Activated T-helper 1 cell treated with anti-CD3 and anti-CD28 coated beads, Interleukin-12 subunit alpha, Interleukin-12 subunit beta, Interleukin-2, Interleukin-4 antibody, amounts not matched to agents 30 ng/mL and 10 ng/mL and 1 ng/mL, durations not matched to agents 14 hours and 24 hours and 36 hours (primary cell): ENCODE measurements at regions not wholly inside any gene's neighbourhood (a gene's known extent, or its start where the extent isn't known, plus 50 kb on each side); places are given as distances from the start of the nearest gene placed in this dataset.

Experiments
- DNase-seq: peaks from one replicate; pipeline ENCODE4 v3.0.0; 2021; ENCODE audit warnings: low spot score
- H3K27ac Mint-ChIP-seq: one replicate; pipeline ENCODE4 v1.8.0; 2021; ENCODE audit warnings: mild to moderate bottlenecking, mixed read lengths
- H3K27me3 Mint-ChIP-seq: one replicate; pipeline ENCODE4 v1.8.0; 2022; ENCODE audit warnings: mild to moderate bottlenecking, moderate library complexity, mixed read lengths; ENCODE audit not compliant: insufficient read depth
- H3K36me3 Mint-ChIP-seq: one replicate; pipeline ENCODE4 v1.8.0; 2021; ENCODE audit warnings: low read depth, mixed read lengths
- H3K4me1 Mint-ChIP-seq: one replicate; pipeline ENCODE4 v1.8.0; 2021; ENCODE audit warnings: low read depth, mixed read lengths
- H3K4me3 Mint-ChIP-seq: one replicate; pipeline ENCODE4 v1.8.0; 2021; ENCODE audit warnings: mild to moderate bottlenecking, moderate library complexity, mixed read lengths
- H3K9me3 Mint-ChIP-seq: one replicate; pipeline ENCODE4 v1.8.0; 2021; ENCODE audit warnings: mixed read lengths
- intact Hi-C: fragments of 100-400 bp; cut with micrococcal nuclease; formaldehyde crosslinking; loops from one replicate; pipeline ENCODE4 v1.15.1; 2024

DNA sequence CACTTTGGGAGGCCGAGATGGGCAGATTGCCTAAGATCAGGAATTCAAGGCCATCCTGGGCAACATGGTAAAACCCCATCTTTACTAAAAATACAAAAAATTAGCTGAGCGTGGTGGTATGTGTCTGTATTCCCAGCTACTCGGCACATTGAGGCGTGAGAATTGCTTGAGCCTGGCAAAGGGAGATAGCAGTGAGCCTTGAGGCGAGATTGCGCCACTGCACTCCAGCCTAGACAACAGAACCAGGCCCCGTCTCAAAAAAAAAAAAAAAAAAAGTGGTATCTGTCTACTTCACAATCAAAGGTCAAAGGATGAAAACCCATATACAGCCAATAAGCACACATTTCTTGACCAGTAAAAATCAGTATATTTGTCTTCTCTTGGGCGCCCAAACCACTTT, 728.5 kb upstream of the ADAMTS16 start:
- Mint-ChIP-seq H3K9me3 (peaks cover 21% of the 10 kb centered on the region), H3K27ac (no peak overlapping the region), H3K36me3 (no peaks in the 10 kb centered on the region), H3K4me1 (no peaks in the 10 kb centered on the region), H3K27me3 (no peaks in the 10 kb centered on the region), H3K4me3 (no peak overlapping the region)
- DNase-seq = no peak
- intact Hi-C loops = no loop called here

DNA sequence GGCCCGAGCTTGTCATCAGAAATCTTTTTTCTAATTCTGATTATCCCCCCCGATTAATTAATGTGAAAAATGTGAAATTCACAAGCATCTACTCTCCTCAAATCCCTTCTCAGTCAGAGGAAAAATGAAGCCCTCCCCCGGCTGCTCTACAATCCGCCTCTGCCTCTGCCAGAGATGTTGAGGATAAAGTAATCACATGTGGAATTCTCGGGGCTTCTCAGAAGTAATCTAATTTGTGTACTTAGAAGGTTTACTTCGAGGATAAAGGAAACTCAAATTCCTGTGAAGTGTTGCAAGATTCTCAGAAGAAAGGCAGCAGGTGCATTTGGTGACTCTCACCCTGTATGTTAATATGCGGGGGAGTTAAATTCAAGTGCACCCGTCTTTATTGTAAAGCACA, 726.1 kb upstream of the ADAMTS16 start:
- H3K4me1 Mint-ChIP-seq = no peaks in the 10 kb centered on the region
- no peak overlapping the region for H3K27ac Mint-ChIP-seq
- H3K4me3 Mint-ChIP-seq = no peak overlapping the region
- intact Hi-C loops = no loop called here
- no peaks in the 10 kb centered on the region for H3K27me3 Mint-ChIP-seq
- no peaks in the 10 kb centered on the region for H3K36me3 Mint-ChIP-seq
- DNase-seq = no peak
- peaks cover 25% of the 10 kb centered on the region for H3K9me3 Mint-ChIP-seq

DNA sequence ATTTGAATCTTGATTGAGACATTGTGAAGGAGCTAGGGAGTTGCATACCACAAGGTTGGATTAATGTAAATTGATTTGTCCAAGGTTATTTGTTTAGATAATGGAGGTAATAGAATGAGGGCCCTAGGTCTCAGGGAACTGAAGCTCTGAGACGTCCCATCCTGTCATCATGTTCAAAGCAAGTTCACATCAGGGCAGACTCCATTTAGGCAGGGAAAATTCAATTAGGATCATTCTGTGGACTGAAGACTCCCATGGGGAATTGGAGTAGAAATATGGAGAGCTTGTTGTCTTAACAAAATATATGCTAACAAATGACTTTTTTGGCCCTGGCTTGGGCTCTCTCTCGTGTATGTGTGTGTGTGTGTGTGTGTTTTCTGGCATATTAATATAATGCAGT, 722.0 kb upstream of the ADAMTS16 start:
- DNase-seq = no peak
- no peak overlapping the region for H3K27ac Mint-ChIP-seq
- intact Hi-C loops = no loop called here
- H3K4me1 Mint-ChIP-seq = no peaks in the 10 kb centered on the region
- H3K36me3 Mint-ChIP-seq = no peaks in the 10 kb centered on the region
- peaks cover 23% of the 10 kb centered on the region for H3K9me3 Mint-ChIP-seq
- no peaks in the 10 kb centered on the region for H3K27me3 Mint-ChIP-seq
- no peak overlapping the region for H3K4me3 Mint-ChIP-seq

DNA sequence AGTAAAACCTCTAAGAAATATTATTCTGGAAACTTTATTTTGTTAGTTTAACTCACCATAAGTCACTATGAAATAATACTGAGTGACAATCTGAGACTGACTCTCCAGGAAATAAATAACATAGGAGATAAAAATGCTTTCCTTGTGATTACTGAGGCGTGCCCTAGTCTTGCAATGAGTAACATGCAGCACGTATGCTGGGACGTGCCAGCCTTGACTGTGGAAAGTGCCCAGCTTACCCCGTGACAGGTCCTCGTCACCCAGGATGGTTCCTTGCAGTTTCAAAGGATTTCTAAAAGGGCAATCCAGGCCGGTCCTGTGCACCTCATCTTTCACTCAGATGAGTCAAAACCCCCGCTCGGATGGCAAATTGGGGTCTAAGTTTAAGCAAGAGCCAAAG, 720.8 kb upstream of the ADAMTS16 start:
- H3K4me1 Mint-ChIP-seq = no peaks in the 10 kb centered on the region
- H3K4me3 Mint-ChIP-seq = no peak overlapping the region
- H3K9me3 Mint-ChIP-seq = peaks cover 18% of the 10 kb centered on the region
- intact Hi-C loops = no loop called here
- no peaks in the 10 kb centered on the region for H3K27me3 Mint-ChIP-seq
- H3K27ac Mint-ChIP-seq = no peak overlapping the region
- H3K36me3 Mint-ChIP-seq = no peaks in the 10 kb centered on the region
- DNase-seq = no peak

DNA sequence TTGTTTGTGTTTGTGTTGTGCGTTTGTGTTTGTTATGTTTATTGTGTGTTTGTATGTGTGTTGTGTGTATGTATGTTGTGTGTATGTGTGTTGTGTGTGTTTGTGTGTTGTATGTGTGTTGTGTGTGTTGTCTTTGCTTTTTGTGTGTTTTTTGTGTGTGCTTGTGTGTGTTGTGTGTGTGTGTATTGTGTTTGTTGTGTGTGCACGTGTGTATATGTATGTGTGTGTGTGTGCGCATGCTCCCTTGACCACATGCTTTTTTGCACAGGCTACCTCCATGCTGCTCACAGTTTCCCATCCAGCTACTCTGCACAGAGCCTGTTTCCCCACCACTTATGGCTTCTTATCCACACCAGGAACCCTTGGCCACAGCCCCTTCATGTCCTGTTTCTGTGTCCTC, 720.0 kb upstream of the ADAMTS16 start:
- no peak overlapping the region for H3K27ac Mint-ChIP-seq
- H3K9me3 Mint-ChIP-seq = peaks cover 14% of the 10 kb centered on the region
- intact Hi-C loops = no loop called here
- H3K4me3 Mint-ChIP-seq = no peak overlapping the region
- no peak for DNase-seq
- H3K4me1 Mint-ChIP-seq = no peaks in the 10 kb centered on the region
- no peaks in the 10 kb centered on the region for H3K36me3 Mint-ChIP-seq
- H3K27me3 Mint-ChIP-seq = no peaks in the 10 kb centered on the region

DNA sequence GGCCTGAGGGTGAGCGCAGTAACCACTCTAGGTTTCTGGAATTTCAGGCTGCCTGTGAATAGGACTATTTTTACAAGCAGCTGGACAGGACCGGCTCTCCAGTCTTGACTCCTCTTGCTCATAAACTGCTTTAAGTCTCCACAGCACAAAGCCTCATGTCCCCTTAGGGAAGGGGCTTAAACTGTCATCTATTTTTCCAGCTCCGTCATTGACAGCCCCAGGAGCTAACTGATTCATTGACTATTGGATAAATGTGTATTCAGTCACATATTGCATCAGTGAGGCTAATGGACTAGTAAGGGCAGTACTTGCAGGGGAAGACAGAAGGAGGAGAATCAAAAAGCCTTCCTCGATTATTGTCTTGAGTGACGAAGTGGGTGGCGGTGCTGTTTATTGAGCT, 719.4 kb upstream of the ADAMTS16 start:
- Mint-ChIP-seq H3K9me3 (peaks cover 9% of the 10 kb centered on the region), H3K36me3 (no peaks in the 10 kb centered on the region), H3K27ac (no peak overlapping the region), H3K27me3 (no peaks in the 10 kb centered on the region), H3K4me1 (no peaks in the 10 kb centered on the region), H3K4me3 (no peak overlapping the region)
- intact Hi-C loops = no loop called here
- no peak for DNase-seq

DNA sequence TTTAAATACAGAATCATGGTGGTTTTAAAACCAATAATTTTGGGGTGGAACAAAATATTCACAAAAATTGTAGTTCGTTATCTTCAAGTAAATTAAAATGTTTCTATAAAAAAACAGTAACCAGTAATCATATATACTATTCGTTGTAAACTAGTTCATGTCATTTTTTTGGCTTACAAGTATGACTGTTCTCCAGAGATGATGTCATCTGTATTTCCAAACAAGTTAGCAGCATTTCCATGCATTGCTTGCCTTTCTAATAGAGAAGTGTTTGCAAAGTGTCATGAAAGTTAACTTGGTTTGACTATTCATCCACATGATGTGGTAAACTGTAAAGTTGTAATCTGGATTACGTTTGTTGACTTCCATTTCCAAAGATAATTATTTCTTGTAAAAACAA, 717.9 kb upstream of the ADAMTS16 start:
- Mint-ChIP-seq H3K4me1 (no peaks in the 10 kb centered on the region), H3K36me3 (no peaks in the 10 kb centered on the region), H3K9me3 (peaks cover 12% of the 10 kb centered on the region), H3K27me3 (no peaks in the 10 kb centered on the region), H3K27ac (no peak overlapping the region), H3K4me3 (no peak overlapping the region)
- DNase-seq = no peak
- intact Hi-C loops = no loop called here

DNA sequence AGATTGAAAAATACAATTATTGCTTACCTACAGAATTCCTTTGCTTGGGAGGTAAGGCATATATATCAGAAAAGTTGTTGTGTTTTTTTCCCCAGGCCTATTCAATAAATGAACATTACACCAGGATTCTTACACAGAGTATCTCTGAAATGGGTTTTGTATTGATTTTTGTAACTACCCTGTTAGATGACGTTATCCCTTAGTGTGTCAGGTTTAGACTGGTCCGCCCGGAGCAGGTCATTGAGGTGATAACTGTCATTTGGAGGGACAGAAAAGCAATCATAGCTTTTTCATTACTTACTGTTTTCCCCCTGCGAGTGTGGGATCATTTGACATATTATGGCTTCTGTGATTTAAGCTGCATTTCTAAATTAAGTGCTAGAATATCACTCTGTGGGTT, 715.2 kb upstream of the ADAMTS16 start:
- intact Hi-C loops = no loop called here
- H3K36me3 Mint-ChIP-seq = no peaks in the 10 kb centered on the region
- H3K27ac Mint-ChIP-seq = no peak overlapping the region
- peaks cover 8% of the 10 kb centered on the region for H3K9me3 Mint-ChIP-seq
- no peaks in the 10 kb centered on the region for H3K27me3 Mint-ChIP-seq
- H3K4me1 Mint-ChIP-seq = no peaks in the 10 kb centered on the region
- no peak for DNase-seq
- no peak overlapping the region for H3K4me3 Mint-ChIP-seq

DNA sequence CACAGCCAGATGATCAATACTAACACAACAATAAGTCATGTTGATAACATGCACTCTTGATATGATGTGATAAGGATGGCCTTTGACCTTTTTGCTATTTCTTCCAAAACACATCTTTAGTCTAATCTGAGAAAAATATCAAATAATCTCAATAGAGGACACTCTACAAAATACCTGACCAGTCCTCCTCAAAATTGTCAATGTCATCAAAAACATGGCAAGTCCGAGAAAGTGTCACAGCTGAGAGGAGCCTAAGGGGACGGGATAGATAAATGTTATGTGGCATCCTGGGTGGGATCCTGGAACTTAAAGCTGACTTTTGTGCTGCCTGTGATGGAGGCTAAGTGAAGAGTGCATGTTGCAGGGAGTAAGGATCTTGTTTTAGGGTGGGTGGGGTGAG, 699.6 kb upstream of the ADAMTS16 start:
- no peak overlapping the region for H3K4me3 Mint-ChIP-seq
- no peak for DNase-seq
- H3K36me3 Mint-ChIP-seq = no peaks in the 10 kb centered on the region
- no peak overlapping the region for H3K27ac Mint-ChIP-seq
- intact Hi-C loops = no loop called here
- H3K27me3 Mint-ChIP-seq = no peaks in the 10 kb centered on the region
- H3K4me1 Mint-ChIP-seq = no peaks in the 10 kb centered on the region
- peaks cover 19% of the 10 kb centered on the region for H3K9me3 Mint-ChIP-seq

DNA sequence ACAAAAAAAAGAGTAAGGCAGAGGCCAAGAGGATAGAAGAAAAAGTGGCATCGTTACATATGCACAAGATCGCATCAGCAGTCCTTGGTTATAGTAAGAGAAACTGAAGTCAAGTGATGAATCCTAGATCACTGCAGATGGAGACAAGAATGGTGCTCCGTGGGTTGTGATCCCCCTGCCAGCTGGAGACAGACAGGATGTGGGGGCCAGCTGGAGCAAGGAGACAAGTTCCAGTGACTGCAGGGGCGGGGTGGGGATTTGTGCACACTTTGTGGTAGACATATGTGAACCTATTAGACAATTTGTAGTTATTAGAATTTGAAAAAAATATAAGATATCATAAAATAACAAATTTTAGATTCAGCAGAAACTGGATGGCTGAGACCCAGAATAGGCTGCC, 697.9 kb upstream of the ADAMTS16 start:
- H3K36me3 Mint-ChIP-seq = no peaks in the 10 kb centered on the region
- intact Hi-C loops = no loop called here
- no peak for DNase-seq
- H3K27ac Mint-ChIP-seq = no peak overlapping the region
- no peak overlapping the region for H3K4me3 Mint-ChIP-seq
- peaks cover 27% of the 10 kb centered on the region for H3K9me3 Mint-ChIP-seq
- no peaks in the 10 kb centered on the region for H3K27me3 Mint-ChIP-seq
- H3K4me1 Mint-ChIP-seq = no peaks in the 10 kb centered on the region

DNA sequence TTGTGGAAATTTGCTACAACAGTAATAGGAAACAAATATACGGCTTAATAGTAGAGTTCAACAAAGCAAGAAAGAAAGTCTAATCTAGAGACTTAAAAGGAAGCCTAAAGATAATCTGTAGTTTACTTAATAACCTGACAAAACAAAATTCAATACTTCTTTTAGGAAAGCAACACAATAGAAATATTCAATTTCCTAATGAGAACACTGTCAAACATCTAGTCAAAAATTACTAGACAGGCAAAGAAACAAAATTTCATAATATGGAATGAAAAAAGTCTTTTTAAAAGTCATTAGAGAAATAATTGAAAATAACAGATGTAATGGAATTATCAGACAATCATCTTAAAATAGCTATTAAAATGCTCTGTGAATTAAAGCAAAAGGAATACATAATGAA, 692.5 kb upstream of the ADAMTS16 start:
- peaks cover 18% of the 10 kb centered on the region for H3K9me3 Mint-ChIP-seq
- H3K27ac Mint-ChIP-seq = no peak overlapping the region
- no peaks in the 10 kb centered on the region for H3K36me3 Mint-ChIP-seq
- no peak overlapping the region for H3K4me3 Mint-ChIP-seq
- H3K4me1 Mint-ChIP-seq = no peaks in the 10 kb centered on the region
- DNase-seq = no peak
- no peaks in the 10 kb centered on the region for H3K27me3 Mint-ChIP-seq
- intact Hi-C loops = no loop called here

DNA sequence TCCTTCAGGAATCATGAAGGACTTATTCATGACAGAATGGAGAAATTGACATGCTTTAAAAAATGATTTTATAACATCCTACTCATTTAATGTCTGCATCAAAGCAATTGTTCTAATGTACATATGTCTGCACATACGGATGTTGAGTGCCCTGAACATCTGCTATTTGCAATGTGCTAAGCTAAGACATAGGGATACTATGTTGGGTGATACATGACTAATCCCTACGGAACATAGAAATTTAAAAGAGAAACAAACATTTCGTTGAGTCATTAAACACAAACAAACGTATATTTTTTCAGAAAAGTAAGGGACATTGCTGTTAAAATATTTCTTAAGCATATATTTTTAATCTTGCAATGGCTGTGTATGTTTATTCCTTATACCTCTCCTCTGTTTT, 686.5 kb upstream of the ADAMTS16 start:
- Mint-ChIP-seq H3K9me3 (peaks cover 12% of the 10 kb centered on the region), H3K36me3 (no peaks in the 10 kb centered on the region), H3K4me3 (no peak overlapping the region), H3K4me1 (no peaks in the 10 kb centered on the region), H3K27me3 (no peaks in the 10 kb centered on the region), H3K27ac (no peak overlapping the region)
- DNase-seq = no peak
- intact Hi-C loops = no loop called here

DNA sequence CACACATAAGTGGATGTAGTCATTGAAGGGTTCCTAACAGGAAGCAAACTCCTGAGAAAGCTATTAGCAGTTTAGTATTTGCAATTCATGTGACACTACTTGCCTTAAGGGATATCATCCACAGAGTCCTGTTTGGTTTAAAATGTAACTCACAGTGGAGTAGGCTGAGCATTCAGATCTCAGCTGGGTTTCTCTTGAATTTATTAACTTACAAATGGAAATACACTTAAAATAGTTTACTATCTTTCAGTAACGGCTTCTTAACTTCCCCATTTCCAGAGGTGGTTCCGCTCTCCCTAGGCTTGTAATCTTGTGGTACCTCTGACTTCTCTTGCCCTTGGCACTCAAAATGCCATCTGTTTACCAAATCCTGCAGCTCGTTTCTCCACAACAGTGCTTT, 660.7 kb upstream of the ADAMTS16 start:
- Mint-ChIP-seq H3K27ac (no peak overlapping the region), H3K4me3 (no peak overlapping the region), H3K27me3 (no peaks in the 10 kb centered on the region), H3K9me3 (peaks cover 10% of the 10 kb centered on the region), H3K4me1 (no peaks in the 10 kb centered on the region), H3K36me3 (no peaks in the 10 kb centered on the region)
- intact Hi-C loops = no loop called here
- DNase-seq = no peak

DNA sequence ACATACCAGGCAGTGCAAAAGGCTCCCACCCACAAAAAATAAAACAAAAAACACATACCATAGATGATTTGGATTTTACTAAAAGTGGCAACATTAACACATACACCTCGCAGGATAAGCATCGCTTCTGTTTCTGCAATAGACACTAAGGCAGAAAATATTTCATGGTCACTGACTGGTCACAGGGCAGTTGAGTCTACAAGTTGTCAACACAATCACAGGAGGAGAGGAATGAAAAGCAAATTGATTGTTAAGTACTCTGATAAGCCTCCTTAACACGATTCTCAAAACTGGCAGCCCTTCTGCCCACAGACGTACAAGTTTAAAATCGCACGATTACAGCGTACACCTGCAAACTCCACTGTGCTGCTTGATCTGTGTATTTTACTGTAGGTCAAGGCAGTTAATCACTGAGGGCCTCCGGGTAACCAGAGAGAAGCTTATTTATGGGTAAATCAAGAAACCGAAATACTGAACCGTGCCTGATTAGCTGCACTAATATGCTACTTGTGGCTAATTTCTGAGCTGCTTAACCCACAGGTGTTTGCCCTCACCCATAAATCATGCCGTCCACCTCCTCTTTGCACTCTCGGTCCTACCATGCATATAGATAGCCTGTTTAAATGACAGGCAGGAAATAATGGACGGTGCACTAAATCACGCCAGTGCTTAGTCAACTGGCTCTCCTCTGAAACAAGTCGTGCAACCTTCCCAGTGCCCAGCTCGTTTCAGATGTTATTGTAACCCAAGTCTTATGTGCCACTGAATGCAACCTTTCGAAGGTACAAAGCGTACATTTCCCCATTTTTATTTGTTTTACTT, 659.4 kb upstream of the ADAMTS16 start:
- no peak for DNase-seq
- Mint-ChIP-seq H3K36me3 (no peaks in the 10 kb centered on the region), H3K4me1 (no peaks in the 10 kb centered on the region), H3K9me3 (peaks cover 10% of the 10 kb centered on the region), H3K27ac (no peak overlapping the region), H3K27me3 (no peaks in the 10 kb centered on the region), H3K4me3 (no peak overlapping the region)
- intact Hi-C loops = no loop called here
